HG03280 (cell line): ENCODE measurements at regions not wholly inside any gene's neighbourhood (a gene's known extent, or its start where the extent isn't known, plus 50 kb on each side); places are given as distances from the start of the nearest gene placed in this dataset.
A peak's percentile ranks its signal among the peaks of the same experiment; 100 is the strongest.

ENCODE experiments used
- ATAC-seq: cut with Tn5 transposase; IDR thresholded peaks from one replicate; pipeline ENCODE4 v1.9.1; 2021; ENCODE audit warnings: mild to moderate bottlenecking, moderate library complexity; ENCODE audit not compliant: unreplicated experiment

DNA sequence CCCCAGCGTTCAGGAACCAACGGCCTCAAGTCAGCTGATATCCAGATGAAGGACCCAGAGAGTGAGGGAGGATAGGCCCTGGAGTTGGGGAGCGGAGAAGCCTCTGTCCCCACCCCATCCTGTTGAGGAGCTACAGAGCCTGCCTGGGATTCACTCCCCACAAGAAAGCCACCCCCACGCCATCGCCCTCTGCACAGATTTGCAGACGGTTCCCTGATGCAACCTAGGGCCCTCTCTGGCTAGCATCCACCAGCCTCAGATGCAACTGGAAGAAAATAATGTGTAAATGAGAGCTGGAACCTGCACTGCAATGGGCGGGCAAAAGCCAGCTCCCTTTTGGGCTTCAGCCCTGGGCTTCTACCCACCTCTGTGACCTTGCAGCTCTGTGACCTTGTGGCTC, 185.6 kb downstream of the BCOR start:
- no peak for ATAC-seq

GRCh38 chrX:39915081-39915480, 182.7 kb downstream of the BCOR start:
- no peak for ATAC-seq

- ATAC-seq: no peak
Measured at GRCh38 chrX:39915596-39915995, 182.2 kb downstream of the BCOR start.

DNA sequence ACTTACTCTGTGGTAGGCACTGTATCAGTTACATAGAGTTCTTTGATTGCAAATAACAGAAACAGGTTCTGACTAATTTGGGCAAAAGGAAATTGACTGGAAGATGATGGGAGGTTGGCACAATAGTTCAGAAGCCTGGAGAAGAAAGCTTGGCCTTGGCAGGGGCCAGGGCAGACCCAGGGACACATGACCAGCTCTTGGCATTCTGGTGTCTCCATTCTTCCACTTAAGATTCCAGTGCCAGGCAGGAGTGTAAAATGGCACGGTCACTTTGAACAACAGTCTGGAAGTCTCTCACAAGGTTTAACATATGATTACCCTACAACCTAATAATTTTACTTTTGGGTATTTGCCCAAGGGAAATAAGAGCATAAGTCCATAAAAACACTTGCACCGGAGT, 175.9 kb downstream of the BCOR start:
- ATAC-seq: no peak

- no peak for ATAC-seq
Measured at GRCh38 chrX:39922488-39922887, 175.3 kb downstream of the BCOR start.

DNA sequence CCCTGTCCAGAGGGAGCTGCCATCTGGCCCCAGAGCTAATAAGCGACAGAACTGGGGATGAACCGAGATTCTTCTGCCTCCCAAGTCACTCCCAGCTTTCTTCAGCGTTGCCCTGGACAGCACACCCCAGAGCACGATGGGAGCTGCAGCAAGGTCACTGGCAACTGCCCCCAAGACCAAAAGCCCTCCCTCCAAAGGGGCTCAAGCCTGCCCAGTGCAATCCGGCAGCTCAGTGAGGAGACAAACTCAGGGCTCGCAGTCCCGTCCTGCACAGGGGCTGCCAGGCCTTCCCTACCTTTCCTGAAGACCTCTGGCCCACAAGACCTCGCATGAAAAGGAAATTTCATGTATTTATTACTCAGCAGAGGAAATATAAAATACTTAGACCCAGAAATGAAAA, 174.8 kb downstream of the BCOR start:
- no peak for ATAC-seq

- ATAC-seq: no peak
Measured at GRCh38 chrX:39927380-39927779, 170.4 kb downstream of the BCOR start.

DNA sequence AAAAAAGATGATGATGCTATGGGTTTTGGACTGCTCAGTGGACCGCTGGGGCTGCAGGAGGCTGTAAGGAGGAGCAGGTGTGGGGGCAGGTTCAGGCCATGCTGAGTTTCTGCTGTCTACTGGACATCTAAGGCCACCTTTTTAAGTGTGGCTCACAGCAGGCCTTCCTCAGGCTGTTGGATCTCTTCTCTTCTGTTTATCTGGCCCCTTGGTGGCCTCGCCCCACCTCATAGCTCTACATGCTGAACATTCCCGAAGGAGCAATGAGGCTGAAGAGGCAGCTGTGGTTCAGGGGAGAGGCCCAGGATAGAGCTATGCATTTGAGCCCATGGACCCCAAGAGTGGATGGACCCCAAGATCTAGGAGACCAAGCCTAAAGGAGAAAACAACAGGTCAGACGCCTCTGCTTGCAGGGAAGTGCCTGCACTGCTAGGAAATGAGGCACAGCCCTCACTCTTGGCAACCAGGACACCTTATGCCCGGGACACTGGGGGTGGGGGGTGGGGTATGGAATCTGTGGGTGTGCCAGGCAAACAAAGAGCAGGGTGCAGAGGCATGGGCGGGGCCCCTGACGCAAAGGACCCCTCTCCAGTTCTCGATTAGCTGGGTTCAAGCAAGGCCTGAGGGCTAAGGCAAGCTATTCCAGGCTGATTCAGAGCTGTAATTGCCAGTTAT, 168.9 kb downstream of the BCOR start:
- no peak for ATAC-seq

- no peak for ATAC-seq
Measured at GRCh38 chrX:39929379-39930025, 168.3 kb downstream of the BCOR start.

GRCh38 chrX:39930786-39931528, 166.8 kb downstream of the BCOR start:
- ATAC-seq: no peak

- ATAC-seq: no peak
Measured at GRCh38 chrX:39931529-39932282, 166.1 kb downstream of the BCOR start.

- no peak for ATAC-seq
Measured at GRCh38 chrX:39935411-39936064, 162.2 kb downstream of the BCOR start.

GRCh38 chrX:39936886-39937770, 160.6 kb downstream of the BCOR start:
- ATAC-seq: peak; percentile 87

DNA sequence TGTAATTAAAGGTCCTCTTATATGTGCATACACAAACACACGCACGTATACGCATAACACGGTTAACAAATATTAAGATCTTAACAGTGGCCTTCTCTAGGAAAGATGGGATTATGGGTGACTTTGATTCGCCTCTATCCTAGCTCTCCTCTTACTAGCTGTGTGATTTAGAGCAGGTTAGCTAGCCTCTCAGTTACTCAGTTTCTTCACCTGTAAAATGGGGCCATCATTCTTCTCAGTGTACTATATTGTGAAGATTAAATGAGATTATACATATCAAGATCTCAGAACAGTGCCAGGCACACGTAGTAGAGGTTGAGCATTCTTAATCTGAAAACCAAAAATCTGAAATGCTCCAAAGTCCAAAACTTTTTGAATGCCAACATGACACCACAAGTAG, 159.3 kb downstream of the BCOR start:
- ATAC-seq: no peak

- ATAC-seq: no peak
Measured at GRCh38 chrX:39939678-39940077, 158.1 kb downstream of the BCOR start.

DNA sequence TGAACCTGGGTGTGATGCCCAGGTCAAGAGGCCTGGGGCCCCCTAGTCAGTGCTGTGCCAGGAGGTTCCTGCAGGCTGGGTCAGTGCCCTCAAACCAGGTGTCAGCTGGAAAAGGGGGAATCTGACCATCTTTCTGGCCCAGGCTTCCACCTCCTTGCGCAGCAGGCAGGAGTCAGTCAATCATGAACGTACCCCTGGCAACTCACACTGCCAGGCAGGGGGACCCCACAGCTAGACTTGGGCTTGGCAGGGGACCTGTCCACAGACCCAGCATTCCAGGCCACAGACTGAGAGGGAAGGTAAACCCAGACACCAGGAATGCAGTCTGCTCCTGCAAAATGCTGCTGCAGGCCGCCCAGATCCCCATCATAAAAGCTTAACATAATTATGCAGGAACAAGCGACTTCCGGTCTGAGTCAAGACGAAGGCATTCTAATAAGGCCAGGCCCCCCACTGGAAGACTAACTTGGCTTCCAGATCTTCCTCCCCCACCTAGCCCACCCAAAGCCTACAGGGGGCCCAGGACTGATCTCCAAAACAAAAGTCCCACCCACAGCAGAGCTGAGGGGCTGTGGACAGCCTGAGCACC, 156.3 kb downstream of the BCOR start:
- no peak for ATAC-seq

- no peak for ATAC-seq
Measured at GRCh38 chrX:39944416-39944815, 153.3 kb downstream of the BCOR start.

- ATAC-seq: no peak
Measured at GRCh38 chrX:39945709-39946108, 152.0 kb downstream of the BCOR start.

GRCh38 chrX:39946822-39947221, 150.9 kb downstream of the BCOR start:
- ATAC-seq: no peak

- ATAC-seq: no peak
Measured at GRCh38 chrX:39948582-39948981, 149.2 kb downstream of the BCOR start.
